HG03558 (cell line): ENCODE measurements at regions not wholly inside any gene's neighbourhood (a gene's known extent, or its start where the extent isn't known, plus 50 kb on each side); places are given as distances from the start of the nearest gene placed in this dataset.

ENCODE experiments used
- ATAC-seq: cut with Tn5 transposase; IDR thresholded peaks from one replicate; pipeline ENCODE4 v1.9.1; 2021; ENCODE audit warnings: moderate number of reproducible peaks; ENCODE audit not compliant: unreplicated experiment; ENCODE audit errors: extremely low read depth

DNA sequence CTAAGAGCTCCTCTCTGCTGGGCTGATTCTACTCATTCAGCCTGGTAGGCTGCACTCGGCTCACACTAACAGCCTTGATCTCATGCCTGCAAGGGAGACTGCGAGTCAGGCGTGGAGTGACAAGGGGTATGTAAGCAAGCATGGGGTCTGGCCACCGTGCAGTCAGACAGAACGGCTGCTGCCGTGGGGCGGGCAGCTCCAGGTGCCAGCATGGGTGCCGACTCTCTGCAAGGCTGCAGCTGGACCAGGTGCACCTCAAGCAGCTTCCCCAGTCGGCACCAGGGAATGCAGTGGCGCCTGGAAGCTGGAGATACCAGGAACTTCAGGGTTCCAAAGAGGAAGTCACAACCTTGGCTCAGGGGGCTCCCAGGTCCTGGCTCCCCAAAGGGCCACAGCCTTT is 892.3 kb downstream of the OLFM4 start:
- ATAC-seq: no peak

DNA sequence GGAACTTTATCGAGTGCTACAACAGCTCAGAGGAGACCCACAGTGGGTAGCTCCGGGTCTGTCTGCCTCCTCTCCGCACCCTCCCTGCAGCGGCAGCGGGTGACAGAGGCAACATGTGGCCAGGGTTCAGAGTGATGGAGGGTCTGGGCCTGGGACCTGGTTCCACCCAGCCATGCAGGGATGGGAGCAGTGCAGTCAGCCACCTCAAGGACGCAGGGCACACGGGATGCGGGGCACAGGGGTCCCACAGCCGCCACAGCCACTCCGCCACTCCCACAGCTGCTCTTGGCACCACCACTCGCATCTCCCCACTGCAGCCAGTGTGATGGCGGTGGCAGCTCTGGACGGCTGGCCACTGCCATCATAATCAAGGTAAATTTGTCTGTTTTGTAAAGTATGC is 892.9 kb downstream of the OLFM4 start:
- no peak for ATAC-seq

DNA sequence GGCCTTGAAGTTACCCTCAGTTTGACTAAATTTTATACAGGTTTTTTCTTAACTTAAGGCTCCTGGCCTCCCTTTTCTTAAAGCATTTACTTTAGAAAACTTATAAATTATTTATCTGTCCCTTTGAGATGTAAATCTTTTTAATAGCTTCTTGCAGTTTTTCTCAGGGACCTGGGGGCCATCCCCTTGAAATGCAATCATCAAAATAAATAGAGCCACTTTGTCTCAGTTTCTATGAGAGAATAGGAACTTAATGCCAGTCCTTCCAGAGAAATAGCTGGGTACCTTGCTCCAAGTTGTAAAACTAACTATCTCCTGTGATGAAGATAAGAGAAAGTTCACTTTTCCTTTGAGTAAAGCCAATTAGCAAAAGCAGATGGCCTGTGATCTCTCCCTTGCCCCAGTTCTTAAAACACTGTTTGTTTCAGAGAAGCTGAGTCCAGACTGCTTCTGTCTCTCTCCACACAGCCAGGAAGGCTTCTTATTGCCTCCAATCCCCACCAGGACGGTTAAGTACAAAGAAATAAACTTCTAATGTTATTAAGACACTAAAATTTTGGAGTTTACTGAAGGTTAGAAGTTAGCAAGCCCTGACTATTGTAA is 913.1 kb downstream of the OLFM4 start:
- ATAC-seq: no peak

DNA sequence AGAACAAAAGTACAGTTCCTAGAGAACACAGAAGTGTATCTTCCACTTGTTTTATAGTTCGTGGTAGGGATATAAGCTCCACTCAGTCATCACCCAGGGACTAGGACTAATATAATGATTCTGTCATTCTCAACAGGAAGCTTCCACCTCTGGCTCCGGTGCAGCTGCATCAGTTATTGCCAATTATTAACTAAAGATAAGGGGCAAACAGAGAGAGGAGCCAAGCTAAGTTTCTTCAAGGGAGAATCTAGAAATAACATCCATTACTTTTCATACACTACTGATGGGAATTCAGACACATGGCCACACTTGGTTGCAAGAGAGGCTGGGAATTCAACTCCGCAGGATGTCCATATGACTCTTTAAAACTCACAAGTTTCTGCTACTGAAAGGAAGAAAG is 917.9 kb downstream of the OLFM4 start:
- ATAC-seq: no peak

DNA sequence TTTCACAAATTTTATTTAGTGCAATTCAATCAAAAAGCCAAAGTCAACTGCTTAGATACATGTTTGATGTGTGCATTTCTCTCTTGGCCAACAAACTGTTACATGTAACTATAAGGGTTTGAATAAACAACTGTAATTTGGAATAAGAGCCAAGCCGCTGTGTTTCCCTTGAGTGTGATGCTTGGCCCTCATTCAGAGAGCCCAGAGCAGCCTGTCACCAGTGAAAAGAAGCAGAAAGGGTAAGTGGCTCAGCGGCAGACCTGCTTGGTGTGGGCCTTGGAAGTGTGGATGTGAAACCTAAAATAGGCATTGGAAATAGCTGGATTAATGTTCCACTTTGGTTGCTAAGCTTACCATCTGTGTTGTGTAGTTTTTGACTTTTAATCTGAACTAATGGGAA is 924.6 kb downstream of the OLFM4 start:
- ATAC-seq: no peak
